Endothelial cell of umbilical vein (primary cell): ENCODE measurements at regions not wholly inside any gene's neighbourhood (a gene's known extent, or its start where the extent isn't known, plus 50 kb on each side); places are given as distances from the start of the nearest gene placed in this dataset.

ENCODE experiments used
- BruUV-seq: library from RNA; stranded (reverse); fragments of 400-500 nt; replicated peaks from 2 replicates; lab custom pipeline; 2021; lab: Mats Ljungman, UMichigan
- CTCF ChIA-PET: fragments of 300-600, 350-600 bp; sonication (Branson Sonifier 250); formaldehyde crosslinking; loops from one replicate; lab custom pipeline; 2021; ENCODE audit warnings: antibody characterized with exemption, inconsistent platforms; lab: Charles Lee
- POLR2A ChIA-PET: fragments of 300-600, 350-600 bp; sonication (Branson Sonifier 250); formaldehyde crosslinking; loops from one replicate; lab custom pipeline; 2021; ENCODE audit warnings: antibody characterized with exemption, inconsistent platforms; lab: Charles Lee
- DNase-seq: peaks from one replicate; pipeline ENCODE4 v3.0.0-alpha.2; 2011; ENCODE audit warnings: low read depth, low spot score
- FAIRE-seq: peaks from 2 replicates; lab custom pipeline; 2011; peaks lifted over from hg19 to GRCh38; lab: Jason Lieb, UNC
- H2AFZ ChIP-seq: 2 replicates; pipeline ENCODE4 v1.6.0; 2012; ENCODE audit warnings: low read depth, low read length, control low read depth, inconsistent platforms
- H3K27ac ChIP-seq: 2 replicates; pipeline ENCODE4 v1.5.1; 2011; ENCODE audit warnings: low read depth, mild to moderate bottlenecking, control low read depth, low read length, moderate library complexity; ENCODE audit not compliant: insufficient read depth
- H3K27me3 ChIP-seq, 2 experiments: 2 replicates each; pipeline versions ENCODE4 v1.6.0 to v1.6.1; 2011; ENCODE audit warnings: low read length in 2 of 2, mixed read lengths in 1 of 2; ENCODE audit not compliant: control insufficient read depth in 2 of 2, insufficient read depth in 2 of 2
- H3K36me3 ChIP-seq, 2 experiments: 2 replicates in 1 of 2; 3 replicates in 1 of 2; pipeline ENCODE4 v1.5.1; 2011; ENCODE audit warnings: low read length in 2 of 2, mild to moderate bottlenecking in 1 of 2, moderate library complexity in 1 of 2; ENCODE audit not compliant: control insufficient read depth in 2 of 2, insufficient read depth in 2 of 2; ENCODE audit errors: extremely low read depth in 1 of 2
- H3K4me1 ChIP-seq: 3 replicates; pipeline ENCODE4 v1.5.1; 2011; ENCODE audit warnings: mild to moderate bottlenecking, low read length; ENCODE audit not compliant: control insufficient read depth, insufficient read depth; ENCODE audit errors: extremely low read depth
- H3K4me2 ChIP-seq: 2 replicates; pipeline ENCODE4 v1.6.1; 2011; ENCODE audit warnings: low read length, control low read depth, mixed read lengths; ENCODE audit not compliant: insufficient read depth
- H3K4me3 ChIP-seq, 3 experiments: fragments of 200-600 bp in 1 of 3; sonication (generic), shearing (Covaris generic) in 1 of 3; replicated peaks in 1 of 3; 2 replicates each; pipeline ENCODE4 v1.5.1; 2011 to 2016; ENCODE audit warnings: control low read depth in 3 of 3, low read length in 3 of 3, mild to moderate bottlenecking in 2 of 3, inconsistent platforms in 1 of 3, low read depth in 1 of 3, moderate library complexity in 1 of 3; ENCODE audit not compliant: insufficient read depth in 1 of 3
- H3K79me2 ChIP-seq: 2 replicates; pipeline ENCODE4 v1.6.0; 2012; ENCODE audit warnings: low read length, inconsistent platforms; ENCODE audit not compliant: control insufficient read depth, insufficient read depth
- H3K9ac ChIP-seq: replicated peaks from 2 replicates; pipeline ENCODE3; 2011; ENCODE audit warnings: low read length, control low read depth; ENCODE audit not compliant: insufficient read depth; ENCODE audit errors: extremely low read depth
- H3K9me1 ChIP-seq: replicated peaks from 3 replicates; pipeline ENCODE4 v1.6.0; 2011; ENCODE audit warnings: mild to moderate bottlenecking, low read length; ENCODE audit not compliant: control insufficient read depth, insufficient read depth; ENCODE audit errors: extremely low read depth
- H3K9me3 ChIP-seq: replicated peaks from 2 replicates; pipeline ENCODE4 v1.5.1; 2012; ENCODE audit warnings: low read length, inconsistent platforms; ENCODE audit not compliant: control insufficient read depth, insufficient read depth
- H4K20me1 ChIP-seq: replicated peaks from 2 replicates; pipeline ENCODE3; 2011; ENCODE audit warnings: mild to moderate bottlenecking, low read length; ENCODE audit not compliant: control insufficient read depth, insufficient read depth; ENCODE audit errors: extremely low read depth
- CTCF ChIP-seq, 2 donors: IDR thresholded peaks; 1 replicate in 1 of 2; 2 replicates in 1 of 2; pipeline ENCODE4 v1.5.1; 2011; ENCODE audit warnings: low read length in 2 of 2, mild to moderate bottlenecking in 2 of 2, moderate library complexity in 2 of 2, control low read depth in 1 of 2, inconsistent platforms in 1 of 2, low read depth in 1 of 2; ENCODE audit not compliant: insufficient read depth in 1 of 2; ENCODE audit errors: extremely low read depth in 1 of 2
- EZH2 ChIP-seq: IDR thresholded peaks from 2 replicates; pipeline ENCODE4 v1.6.1; 2012; ENCODE audit warnings: borderline replicate concordance, low read depth, mild to moderate bottlenecking, moderate library complexity, low read length, inconsistent platforms; ENCODE audit not compliant: severe bottlenecking
- FOS ChIP-seq: IDR thresholded peaks from 2 replicates; pipeline ENCODE4 v1.6.1; 2011; ENCODE audit warnings: mild to moderate bottlenecking, low read length, moderate library complexity, borderline replicate concordance; ENCODE audit not compliant: insufficient read depth
- GATA2 ChIP-seq: IDR thresholded peaks from 2 replicates; pipeline ENCODE4 v1.7.0; 2011; ENCODE audit warnings: low read depth, mild to moderate bottlenecking, moderate library complexity, mixed read lengths, low read length; ENCODE audit not compliant: insufficient read length, insufficient read depth
- JUN ChIP-seq: IDR thresholded peaks from 2 replicates; pipeline ENCODE4 v1.6.1; 2011; ENCODE audit warnings: borderline replicate concordance, low read depth; ENCODE audit not compliant: insufficient read length, insufficient read depth
- MAX ChIP-seq: IDR thresholded peaks from 2 replicates; pipeline ENCODE4 v1.6.1; 2011; ENCODE audit not compliant: insufficient read depth, insufficient read length
- MYC ChIP-seq: IDR thresholded peaks from one replicate; pipeline ENCODE4 v1.6.1; 2011; ENCODE audit warnings: mild to moderate bottlenecking, low read depth, low read length
- POLR2A ChIP-seq: IDR thresholded peaks from 2 replicates; pipeline ENCODE4 v1.6.1; 2012; ENCODE audit warnings: low read depth, mild to moderate bottlenecking, control low read depth, low read length
- POLR2AphosphoS5 ChIP-seq: IDR thresholded peaks from 2 replicates; pipeline ENCODE4 v1.6.1; 2012; ENCODE audit warnings: low read depth, mild to moderate bottlenecking, control low read depth, low read length, moderate library complexity; ENCODE audit not compliant: insufficient read depth
- dilution Hi-C: fragments of 300-500 bp; cut with MboI; formaldehyde crosslinking; loops from one replicate; pipeline ENCODE4 v1.15.0; 2019; ENCODE audit warnings: low sequenced_read_pairs; ENCODE audit not compliant: extremely low pct_ligation_motif_present
- intact Hi-C: fragments of 100-400 bp; cut with micrococcal nuclease; formaldehyde crosslinking; loops from one replicate; pipeline ENCODE4 v1.10.0; 2022

- FAIRE-seq (no peak), DNase-seq (no peak)
- TF ChIP-seq POLR2AphosphoS5 (no peak), MAX (no peak), MYC (no peak), GATA2 (no peak), CTCF (IDR thresholded peaks at IDR 0.05; ENCODE audit: extremely low read depth in 1 of 2, insufficient read depth in 1 of 2, low read depth in 1 of 2, low read length in 2 of 2) (no peak), POLR2A (no peak), JUN (no peak), FOS (no peak), EZH2 (no peak)
- no peak overlapping the region for H3K4me3 ChIP-seq
- H3K79me2 ChIP-seq: no peaks in the 10 kb centered on the region
- H3K9me1 ChIP-seq: no peaks in the 10 kb centered on the region
- CTCF ChIA-PET: no interaction called here
- H2AFZ ChIP-seq: no peak overlapping the region
- H3K4me1 ChIP-seq: no peaks in the 10 kb centered on the region
- BruUV-seq: no TSS peak
- H3K9me3 ChIP-seq: peaks cover 4% of the 10 kb centered on the region
- intact Hi-C loops: no loop called here
- no peak overlapping the region for H3K9ac ChIP-seq
- no peak overlapping the region for H3K27ac ChIP-seq
- H3K27me3 ChIP-seq: no peaks in the 10 kb centered on the region
- dilution Hi-C loops: no loop called here
- no peaks in the 10 kb centered on the region for H3K36me3 ChIP-seq
- no peak overlapping the region for H3K4me2 ChIP-seq
- H4K20me1 ChIP-seq: no peaks in the 10 kb centered on the region
- POLR2A ChIA-PET: no interaction called here
These were observed 330.3 kb upstream of the MEX3C start for GRCh38 chr18:51527826-51528225.
